CD14-positive monocyte (primary cell): ENCODE measurements at regions not wholly inside any gene's neighbourhood (a gene's known extent, or its start where the extent isn't known, plus 50 kb on each side); places are given as distances from the start of the nearest gene placed in this dataset.

ENCODE experiments used
- DNase-seq, 3 donors: peaks; one replicate each; pipeline ENCODE4 v3.0.0-alpha.2; 2011 to 2022
- H2AFZ ChIP-seq: 2 replicates; pipeline ENCODE4 v1.6.0; 2012; ENCODE audit warnings: mild to moderate bottlenecking, low read depth, low read length, inconsistent platforms; ENCODE audit not compliant: insufficient read depth, poor library complexity, severe bottlenecking
- H3K27ac ChIP-seq, 2 donors: 1 replicate in 1 of 2; 2 replicates in 1 of 2; pipeline ENCODE4 v1.5.1; 2012 to 2013; ENCODE audit warnings: low read length in 2 of 2, control low read depth in 1 of 2, inconsistent platforms in 1 of 2, low read depth in 1 of 2, mild to moderate bottlenecking in 1 of 2
- H3K27me3 ChIP-seq, 2 donors: one replicate each; pipeline versions ENCODE4 v1.6.0 to v1.6.1; 2011 to 2013; ENCODE audit warnings: low read length in 2 of 2; ENCODE audit not compliant: control insufficient read depth in 2 of 2, insufficient read depth in 2 of 2
- H3K36me3 ChIP-seq, 2 donors: replicated peaks in 1 of 2; 1 replicate in 1 of 2; 2 replicates in 1 of 2; pipeline versions ENCODE4 v1.5.1 to v1.6.1; 2012 to 2013; ENCODE audit warnings: low read length in 2 of 2, control low read depth in 1 of 2, inconsistent platforms in 1 of 2, mild to moderate bottlenecking in 1 of 2; ENCODE audit not compliant: insufficient read depth in 2 of 2, control insufficient read depth in 1 of 2
- H3K4me1 ChIP-seq, 2 donors: 1 replicate in 1 of 2; 2 replicates in 1 of 2; pipeline versions ENCODE4 v1.5.1 to v1.6.1; 2012 to 2013; ENCODE audit warnings: low read length in 2 of 2, control low read depth in 1 of 2, inconsistent platforms in 1 of 2, mild to moderate bottlenecking in 1 of 2, moderate library complexity in 1 of 2; ENCODE audit not compliant: insufficient read depth in 2 of 2, control insufficient read depth in 1 of 2
- H3K4me2 ChIP-seq: replicated peaks from 2 replicates; pipeline ENCODE3; 2012; ENCODE audit warnings: low read length, moderate library complexity, mild to moderate bottlenecking; ENCODE audit not compliant: poor library complexity, severe bottlenecking; ENCODE audit errors: extremely low read depth
- H3K4me3 ChIP-seq, 3 experiments: fragments of 200-600 bp in 1 of 3; sonication (generic) in 1 of 3; replicated peaks in 1 of 3; 1 replicate in 2 of 3; 2 replicates in 1 of 3; pipeline ENCODE4 v1.5.1; 2011 to 2013; ENCODE audit warnings: low read length in 3 of 3, mild to moderate bottlenecking in 3 of 3, control low read depth in 2 of 3, low read depth in 2 of 3, inconsistent platforms in 1 of 3, moderate library complexity in 1 of 3
- H3K79me2 ChIP-seq: 2 replicates; pipeline ENCODE4 v1.6.0; 2012; ENCODE audit warnings: mild to moderate bottlenecking, control low read depth, inconsistent platforms, low read length, moderate library complexity; ENCODE audit not compliant: insufficient read depth
- H3K9ac ChIP-seq: 2 replicates; pipeline ENCODE4 v1.6.0; 2017; ENCODE audit warnings: low read length, mild to moderate bottlenecking; ENCODE audit not compliant: insufficient read depth, poor library complexity, severe bottlenecking
- H3K9me3 ChIP-seq, 2 donors: replicated peaks in 1 of 2; 1 replicate in 1 of 2; 2 replicates in 1 of 2; pipeline versions ENCODE4 v1.5.1 to v1.6.1; 2012 to 2013; ENCODE audit warnings: low read length in 2 of 2, control low read depth in 1 of 2; ENCODE audit not compliant: control insufficient read depth in 1 of 2, insufficient read depth in 1 of 2
- H4K20me1 ChIP-seq: 2 replicates; pipeline ENCODE4 v1.6.0; 2012; ENCODE audit warnings: mild to moderate bottlenecking, low read length, control low read depth, moderate library complexity; ENCODE audit not compliant: insufficient read depth
- H3K27ac Mint-ChIP-seq, 7 donors: one replicate each; pipeline ENCODE4 v1.8.0; 2020; ENCODE audit warnings: mild to moderate bottlenecking in 7 of 7, mixed read lengths in 7 of 7, moderate library complexity in 6 of 7, inconsistent platforms in 2 of 7
- H3K27me3 Mint-ChIP-seq, 3 donors: one replicate each; pipeline ENCODE4 v1.8.0; 2021 to 2022; ENCODE audit warnings: low read depth in 3 of 3, mild to moderate bottlenecking in 3 of 3, mixed read lengths in 3 of 3, moderate library complexity in 3 of 3, inconsistent platforms in 1 of 3
- H3K36me3 Mint-ChIP-seq, 2 donors: one replicate each; pipeline ENCODE4 v1.8.0; 2020; ENCODE audit warnings: mixed read lengths in 2 of 2, inconsistent platforms in 1 of 2, mild to moderate bottlenecking in 1 of 2
- H3K4me1 Mint-ChIP-seq: one replicate; pipeline ENCODE4 v1.8.0; 2020; ENCODE audit warnings: mild to moderate bottlenecking, mixed read lengths
- H3K4me3 Mint-ChIP-seq, 2 donors: one replicate each; pipeline ENCODE4 v1.8.0; 2020; ENCODE audit warnings: mild to moderate bottlenecking in 2 of 2, mixed read lengths in 2 of 2, moderate library complexity in 1 of 2
- H3K9me3 Mint-ChIP-seq, 7 donors: one replicate each; pipeline ENCODE4 v1.8.0; 2020 to 2022; ENCODE audit warnings: mixed read lengths in 7 of 7, mild to moderate bottlenecking in 6 of 7, moderate library complexity in 6 of 7, inconsistent platforms in 2 of 7
- WGBS: methylation state at CpG from one replicate; pipeline ENCODE4 v1.1.5; 2013; ENCODE audit warnings: missing lambda C conversion rate; ENCODE audit not compliant: insufficient coverage; 5-methylcytosine and 5-hydroxymethylcytosine counted together
- intact Hi-C, 2 donors: fragments of 100-400 bp; cut with micrococcal nuclease; formaldehyde crosslinking; loops; one replicate each; pipeline versions ENCODE4 v1.15.0 to v1.15.1; 2023
- TF ChIP-seq, protein P1 (sequence below): fragments of 200-600 bp; IDR thresholded peaks from one replicate; pipeline ENCODE4 v1.8.0; 2022; ENCODE audit warnings: antibody characterized with exemption, mild to moderate bottlenecking

DNA sequence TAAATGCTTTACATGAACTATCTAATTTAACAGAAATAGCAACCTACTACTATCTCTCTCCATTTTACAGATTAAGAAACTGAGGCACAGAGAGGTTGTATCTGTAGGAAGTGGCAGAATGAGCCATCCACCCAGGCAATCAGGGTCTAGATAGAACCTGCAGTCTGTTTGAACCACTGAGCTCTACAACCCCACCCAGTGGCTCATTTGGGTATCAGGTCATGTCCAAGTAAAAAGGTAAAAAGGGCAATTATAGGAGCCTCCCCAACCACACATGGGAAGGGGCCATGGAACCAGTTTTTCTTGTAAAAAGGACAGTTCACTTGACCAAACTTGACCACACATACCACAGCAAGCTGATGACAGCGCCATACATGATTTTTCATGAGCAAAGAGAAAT lies 92.9 kb upstream of the SGCG start:
- Mint-ChIP-seq H3K27me3 (no peaks in the 10 kb centered on the region), H3K4me3 (peak overlapping the region in 1 of 2 donors; percentile 13), H3K9me3 (peaks cover 0 to 10% (median 3%) of the 10 kb centered on the region in 7 donors), H3K36me3 (no peaks in the 10 kb centered on the region), H3K4me1 (no peaks in the 10 kb centered on the region), H3K27ac (no peak overlapping the region)
- no peaks in the 10 kb centered on the region for H3K27me3 ChIP-seq
- no peaks in the 10 kb centered on the region for H3K79me2 ChIP-seq
- intact Hi-C loops, result no loop called here
- no peak overlapping the region for H2AFZ ChIP-seq
- no peak overlapping the region for H3K27ac ChIP-seq
- no peak overlapping the region for H3K9ac ChIP-seq
- H3K9me3 ChIP-seq, result no peaks in the 10 kb centered on the region
- no peaks in the 10 kb centered on the region for H3K36me3 ChIP-seq
- H3K4me2 ChIP-seq, result no peak overlapping the region
- DNase-seq, result no peak
- TF ChIP-seq, protein P1, sequence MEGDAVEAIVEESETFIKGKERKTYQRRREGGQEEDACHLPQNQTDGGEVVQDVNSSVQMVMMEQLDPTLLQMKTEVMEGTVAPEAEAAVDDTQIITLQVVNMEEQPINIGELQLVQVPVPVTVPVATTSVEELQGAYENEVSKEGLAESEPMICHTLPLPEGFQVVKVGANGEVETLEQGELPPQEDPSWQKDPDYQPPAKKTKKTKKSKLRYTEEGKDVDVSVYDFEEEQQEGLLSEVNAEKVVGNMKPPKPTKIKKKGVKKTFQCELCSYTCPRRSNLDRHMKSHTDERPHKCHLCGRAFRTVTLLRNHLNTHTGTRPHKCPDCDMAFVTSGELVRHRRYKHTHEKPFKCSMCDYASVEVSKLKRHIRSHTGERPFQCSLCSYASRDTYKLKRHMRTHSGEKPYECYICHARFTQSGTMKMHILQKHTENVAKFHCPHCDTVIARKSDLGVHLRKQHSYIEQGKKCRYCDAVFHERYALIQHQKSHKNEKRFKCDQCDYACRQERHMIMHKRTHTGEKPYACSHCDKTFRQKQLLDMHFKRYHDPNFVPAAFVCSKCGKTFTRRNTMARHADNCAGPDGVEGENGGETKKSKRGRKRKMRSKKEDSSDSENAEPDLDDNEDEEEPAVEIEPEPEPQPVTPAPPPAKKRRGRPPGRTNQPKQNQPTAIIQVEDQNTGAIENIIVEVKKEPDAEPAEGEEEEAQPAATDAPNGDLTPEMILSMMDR, result peak; percentile 53
- no peak overlapping the region for H3K4me3 ChIP-seq
- H3K4me1 ChIP-seq, result no peaks in the 10 kb centered on the region
- no peaks in the 10 kb centered on the region for H4K20me1 ChIP-seq
- whole genome bisulfite sequencing, result no CpG with 5 or more reads among the region's 1 CpG

DNA sequence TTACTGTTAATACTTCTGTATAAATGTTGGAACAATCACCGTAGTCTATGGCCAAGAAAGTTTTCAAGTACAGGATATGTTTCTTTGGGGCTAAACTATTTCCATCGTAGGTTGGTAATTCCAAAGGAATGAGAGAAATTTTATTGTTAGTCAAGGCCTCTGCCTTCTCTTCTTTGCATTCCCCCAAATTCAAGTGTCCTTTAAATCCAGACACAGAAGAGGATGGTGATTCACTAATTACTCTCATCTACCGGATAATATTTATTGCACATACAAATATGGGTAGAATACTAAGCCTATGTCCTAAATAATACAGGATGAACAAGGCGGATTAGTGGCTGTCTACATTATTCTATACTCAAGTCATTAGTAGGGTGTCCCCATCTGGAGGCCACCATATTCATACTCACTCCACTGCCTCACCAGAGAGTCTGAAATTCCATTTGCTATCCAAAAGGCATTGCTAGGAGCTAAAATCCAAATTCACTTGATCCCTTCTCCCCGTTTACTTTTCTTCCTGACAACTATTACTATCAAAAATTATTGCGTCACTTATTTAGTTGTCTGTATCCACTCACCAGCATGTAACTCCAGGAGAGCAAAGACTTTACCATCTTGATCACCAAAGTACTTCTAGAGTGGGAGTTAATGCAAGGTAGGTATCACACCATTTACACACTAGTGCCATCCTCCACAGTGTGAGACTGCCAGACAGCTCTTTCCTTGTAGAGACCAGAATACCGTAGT lies 82.4 kb upstream of the SGCG start:
- intact Hi-C loops, result no loop called here
- peaks cover 0 to 12% of the 10 kb centered on the region in 2 donors for H3K9me3 ChIP-seq
- Mint-ChIP-seq H3K36me3 (no peaks in the 10 kb centered on the region), H3K27ac (no peak overlapping the region), H3K4me1 (no peaks in the 10 kb centered on the region), H3K9me3 (peaks cover 4 to 18% (median 7%) of the 10 kb centered on the region in 7 donors), H3K4me3 (no peak overlapping the region), H3K27me3 (peaks cover 0 to 2% (median 0%) of the 10 kb centered on the region in 3 donors)
- no peaks in the 10 kb centered on the region for H3K27me3 ChIP-seq
- H3K4me2 ChIP-seq, result no peak overlapping the region
- TF ChIP-seq, protein P1, result no peak
- H3K36me3 ChIP-seq, result no peaks in the 10 kb centered on the region
- no peak overlapping the region for H2AFZ ChIP-seq
- no peak overlapping the region for H3K27ac ChIP-seq
- H3K4me1 ChIP-seq, result no peaks in the 10 kb centered on the region
- H4K20me1 ChIP-seq, result no peaks in the 10 kb centered on the region
- no peak overlapping the region for H3K9ac ChIP-seq
- 100% methylated on average over 1 of the region's 7 CpGs for WGBS
- no peaks in the 10 kb centered on the region for H3K79me2 ChIP-seq
- H3K4me3 ChIP-seq, result no peak overlapping the region
- no peak for DNase-seq
